ENCODE measurements at regions not wholly inside any gene's neighbourhood (a gene's known extent, or its start where the extent isn't known, plus 50 kb on each side); places are given as distances from the start of the nearest gene placed in this dataset.
"Not testable (repeated sequence)": the region's sequence is repeated elsewhere in the genome, so short reads cannot be mapped to it uniquely, and the experiment has no call there.

- CTCF ChIA-PET = no interaction called here
- H3K9me3 Mint-ChIP-seq = peaks cover 6% of the 10 kb centered on the region
Observed at GRCh38 chr17:13851889-13852288, 217.4 kb upstream of the COX10 start.

GRCh38 chr17:13855730-13856129, 213.6 kb upstream of the COX10 start:
- POLR2A ChIA-PET = interaction anchor here (0.9 kb wide), 1 partner anchor 78 kb away, joined by 3 read pairs; no protein-coding TSS in a partner anchor
- H3K9me3 Mint-ChIP-seq; DNase-seq; H3K4me1 Mint-ChIP-seq; CTCF ChIA-PET; H3K27me3 Mint-ChIP-seq; ATAC-seq (ENCODE audit: low read depth); H3K4me3 Mint-ChIP-seq; intact Hi-C loops (cut with micrococcal nuclease); H3K27ac Mint-ChIP-seq: not testable (repeated sequence)
- peaks cover 12% of the 10 kb centered on the region for H3K36me3 Mint-ChIP-seq (ENCODE audit: low read depth)

More at GRCh38 chr17:13851889-13852288, 217.4 kb upstream of the COX10 start:
- no peaks in the 10 kb centered on the region for H3K27me3 Mint-ChIP-seq
- H3K36me3 Mint-ChIP-seq (ENCODE audit: low read depth) = peaks cover 4% of the 10 kb centered on the region
- TF ChIP-seq, protein P1, sequence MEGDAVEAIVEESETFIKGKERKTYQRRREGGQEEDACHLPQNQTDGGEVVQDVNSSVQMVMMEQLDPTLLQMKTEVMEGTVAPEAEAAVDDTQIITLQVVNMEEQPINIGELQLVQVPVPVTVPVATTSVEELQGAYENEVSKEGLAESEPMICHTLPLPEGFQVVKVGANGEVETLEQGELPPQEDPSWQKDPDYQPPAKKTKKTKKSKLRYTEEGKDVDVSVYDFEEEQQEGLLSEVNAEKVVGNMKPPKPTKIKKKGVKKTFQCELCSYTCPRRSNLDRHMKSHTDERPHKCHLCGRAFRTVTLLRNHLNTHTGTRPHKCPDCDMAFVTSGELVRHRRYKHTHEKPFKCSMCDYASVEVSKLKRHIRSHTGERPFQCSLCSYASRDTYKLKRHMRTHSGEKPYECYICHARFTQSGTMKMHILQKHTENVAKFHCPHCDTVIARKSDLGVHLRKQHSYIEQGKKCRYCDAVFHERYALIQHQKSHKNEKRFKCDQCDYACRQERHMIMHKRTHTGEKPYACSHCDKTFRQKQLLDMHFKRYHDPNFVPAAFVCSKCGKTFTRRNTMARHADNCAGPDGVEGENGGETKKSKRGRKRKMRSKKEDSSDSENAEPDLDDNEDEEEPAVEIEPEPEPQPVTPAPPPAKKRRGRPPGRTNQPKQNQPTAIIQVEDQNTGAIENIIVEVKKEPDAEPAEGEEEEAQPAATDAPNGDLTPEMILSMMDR (IDR thresholded peaks at IDR 0.05) = no peak
- DNase-seq (no peak), ATAC-seq (ENCODE audit: low read depth) (no peak)
- H3K4me1 Mint-ChIP-seq = peaks cover 4% of the 10 kb centered on the region
- H3K4me3 Mint-ChIP-seq = no peak overlapping the region
- no peak overlapping the region for H3K27ac Mint-ChIP-seq
- POLR2A ChIA-PET = interaction anchor here (0.6 kb wide), 1 partner anchor 698 kb away, joined by 3 read pairs; no protein-coding TSS in a partner anchor
- intact Hi-C loops (cut with micrococcal nuclease) = no loop called here

GRCh38 chr17:13862346-13862745, 207.0 kb upstream of the COX10 start:
- Mint-ChIP-seq H3K9me3 (peaks cover 7% of the 10 kb centered on the region), H3K4me1 (peaks cover 27% of the 10 kb centered on the region), H3K27me3 (no peaks in the 10 kb centered on the region), H3K4me3 (no peak overlapping the region), H3K36me3 (ENCODE audit: low read depth) (peaks cover 4% of the 10 kb centered on the region), H3K27ac (peak overlapping the region; percentile 39)
- ATAC-seq (ENCODE audit: low read depth) (peak; percentile 45), DNase-seq (no peak)
- POLR2A ChIA-PET = no interaction called here
- CTCF ChIA-PET = no interaction called here
- TF ChIP-seq, protein P1 (IDR thresholded peaks at IDR 0.05) = no peak
- intact Hi-C loops (cut with micrococcal nuclease) = no loop called here

DNA sequence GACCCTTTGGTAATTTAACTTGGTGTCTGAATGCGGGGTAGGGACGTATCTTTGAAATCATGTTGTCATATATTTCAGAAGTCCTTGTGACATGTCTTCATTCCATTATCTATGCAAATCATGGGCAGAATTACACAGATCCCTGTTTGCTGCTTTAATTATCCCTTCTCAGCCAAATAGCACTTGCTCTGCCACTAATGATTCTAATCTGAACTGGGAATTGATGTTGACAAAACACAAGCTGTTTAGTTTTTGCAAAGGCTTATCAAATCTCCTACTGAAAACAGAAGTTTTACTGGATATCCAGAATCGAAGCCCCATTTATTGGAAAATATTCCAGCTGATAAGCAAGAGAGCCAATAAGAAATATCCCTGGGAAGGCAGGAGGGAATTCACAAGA, 205.9 kb upstream of the COX10 start:
- ATAC-seq (ENCODE audit: low read depth) (no peak), DNase-seq (no peak)
- ChIA-PET CTCF (no interaction called here), POLR2A (no interaction called here)
- H3K4me1 Mint-ChIP-seq = peaks cover 27% of the 10 kb centered on the region
- TF ChIP-seq, protein P1 (IDR thresholded peaks at IDR 0.05) = no peak
- peaks cover 4% of the 10 kb centered on the region for H3K36me3 Mint-ChIP-seq (ENCODE audit: low read depth)
- H3K9me3 Mint-ChIP-seq = peaks cover 11% of the 10 kb centered on the region
- no peak overlapping the region for H3K27ac Mint-ChIP-seq
- H3K27me3 Mint-ChIP-seq = no peaks in the 10 kb centered on the region
- intact Hi-C loops (cut with micrococcal nuclease) = no loop called here
- no peak overlapping the region for H3K4me3 Mint-ChIP-seq

DNA sequence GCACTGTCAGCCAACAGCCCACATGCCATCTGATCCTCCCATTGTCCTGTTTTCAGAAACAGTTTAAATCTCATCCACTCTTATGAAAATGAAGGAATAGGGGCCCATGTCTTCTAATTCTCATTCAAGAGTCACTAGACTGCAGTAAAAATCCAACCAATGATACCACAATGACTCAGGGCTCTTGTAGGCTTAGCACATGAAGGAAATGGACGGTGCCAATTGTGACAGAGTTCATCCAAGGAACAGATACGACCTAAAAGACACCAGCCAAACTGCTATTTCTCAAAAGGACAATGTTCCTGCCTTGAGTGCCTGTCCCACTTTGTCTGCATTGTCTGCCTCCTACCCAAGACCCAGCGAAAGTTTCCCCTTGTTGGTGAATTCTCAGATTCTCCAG, 204.8 kb upstream of the COX10 start:
- Mint-ChIP-seq H3K36me3 (ENCODE audit: low read depth) (peaks cover 4% of the 10 kb centered on the region), H3K4me1 (peaks cover 27% of the 10 kb centered on the region), H3K4me3 (no peak overlapping the region), H3K27me3 (no peaks in the 10 kb centered on the region), H3K9me3 (peaks cover 11% of the 10 kb centered on the region), H3K27ac (no peak overlapping the region)
- ChIA-PET CTCF (interaction anchor here (1.6 kb wide), 1 partner anchor 12 kb away, joined by 3 read pairs; no protein-coding TSS in a partner anchor), POLR2A (no interaction called here)
- intact Hi-C loops (cut with micrococcal nuclease) = no loop called here
- ATAC-seq (ENCODE audit: low read depth) = no peak
- TF ChIP-seq, protein P1 (IDR thresholded peaks at IDR 0.05) = no peak
- no peak for DNase-seq

DNA sequence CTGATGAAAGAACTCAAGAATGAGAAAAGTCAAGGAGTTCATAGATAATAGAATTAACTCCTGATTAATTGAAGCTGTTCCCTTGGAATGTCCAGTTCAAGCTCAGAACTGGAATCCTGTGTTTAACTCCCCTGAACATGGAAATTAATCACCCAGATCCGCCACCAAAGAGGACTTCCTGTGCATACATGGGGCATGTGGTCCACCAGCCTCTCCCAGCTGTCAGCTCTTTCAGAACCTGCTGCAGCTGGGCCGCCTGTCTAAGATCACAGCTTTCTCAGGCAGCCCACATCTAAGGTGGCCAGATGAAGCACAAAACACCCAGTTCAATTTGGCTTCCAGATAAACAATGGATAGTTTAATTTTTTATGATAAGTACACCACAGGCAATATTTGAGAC, 203.7 kb upstream of the COX10 start:
- Mint-ChIP-seq H3K9me3 (peaks cover 11% of the 10 kb centered on the region), H3K27ac (peak overlapping the region; percentile 7), H3K4me1 (peaks cover 26% of the 10 kb centered on the region), H3K4me3 (no peak overlapping the region), H3K27me3 (no peaks in the 10 kb centered on the region), H3K36me3 (ENCODE audit: low read depth) (peaks cover 4% of the 10 kb centered on the region)
- intact Hi-C loops (cut with micrococcal nuclease) = no loop called here
- ATAC-seq (ENCODE audit: low read depth) (no peak), DNase-seq (no peak)
- ChIA-PET CTCF (interaction anchor here (1.6 kb wide), 1 partner anchor 11 kb away, joined by 3 read pairs; no protein-coding TSS in a partner anchor), POLR2A (no interaction called here)
- TF ChIP-seq, protein P1 (IDR thresholded peaks at IDR 0.05) = no peak
